Thoracic aorta (tissue), 2 donors: ENCODE measurements at regions not wholly inside any gene's neighbourhood (a gene's known extent, or its start where the extent isn't known, plus 50 kb on each side); places are given as distances from the start of the nearest gene placed in this dataset.

Experiments
- ATAC-seq: fragments of 150-250 bp; one replicate; pipeline ENCODE4 v1.8.0; 2017; ENCODE audit warnings: low read depth; ENCODE audit not compliant: insufficient number of reproducible peaks, low FRiP score
- DNase-seq: peaks from one replicate; pipeline ENCODE4 v3.0.0-alpha.2; 2020; ENCODE audit warnings: low spot score
- H3K27ac ChIP-seq, 2 donors: fragments of 200-600 bp; sonication (generic); 1 replicate in 1 of 2; 2 replicates in 1 of 2; pipeline ENCODE4 v1.5.1; 2016; ENCODE audit warnings: mild to moderate bottlenecking in 2 of 2, moderate library complexity in 2 of 2
- H3K27me3 ChIP-seq: fragments of 200-600 bp; sonication (generic); replicated peaks from 2 replicates; pipeline ENCODE4 v1.6.0; 2016; ENCODE audit warnings: mild to moderate bottlenecking; ENCODE audit not compliant: insufficient read depth
- H3K36me3 ChIP-seq: fragments of 200-600 bp; sonication (generic); one replicate; pipeline ENCODE4 v1.5.1; 2016
- H3K4me1 ChIP-seq, 2 donors: fragments of 200-600 bp; sonication (generic); 1 replicate in 1 of 2; 2 replicates in 1 of 2; pipeline versions ENCODE4 v1.5.1 to v1.6.0; 2016; ENCODE audit warnings: low read depth in 2 of 2, mild to moderate bottlenecking in 1 of 2; ENCODE audit not compliant: control insufficient read depth in 1 of 2
- H3K4me3 ChIP-seq: fragments of 200-600 bp; sonication (generic); 2 replicates; pipeline ENCODE4 v1.5.1; 2016; ENCODE audit warnings: mild to moderate bottlenecking
- H3K9me3 ChIP-seq: fragments of 200-600 bp; sonication (generic); 2 replicates; pipeline ENCODE4 v1.5.1; 2016
- TF ChIP-seq, protein P1 (sequence below): fragments of 200-600 bp; sonication (generic); IDR thresholded peaks from one replicate; pipeline ENCODE4 v1.5.1; 2019; ENCODE audit warnings: antibody characterized with exemption

DNA sequence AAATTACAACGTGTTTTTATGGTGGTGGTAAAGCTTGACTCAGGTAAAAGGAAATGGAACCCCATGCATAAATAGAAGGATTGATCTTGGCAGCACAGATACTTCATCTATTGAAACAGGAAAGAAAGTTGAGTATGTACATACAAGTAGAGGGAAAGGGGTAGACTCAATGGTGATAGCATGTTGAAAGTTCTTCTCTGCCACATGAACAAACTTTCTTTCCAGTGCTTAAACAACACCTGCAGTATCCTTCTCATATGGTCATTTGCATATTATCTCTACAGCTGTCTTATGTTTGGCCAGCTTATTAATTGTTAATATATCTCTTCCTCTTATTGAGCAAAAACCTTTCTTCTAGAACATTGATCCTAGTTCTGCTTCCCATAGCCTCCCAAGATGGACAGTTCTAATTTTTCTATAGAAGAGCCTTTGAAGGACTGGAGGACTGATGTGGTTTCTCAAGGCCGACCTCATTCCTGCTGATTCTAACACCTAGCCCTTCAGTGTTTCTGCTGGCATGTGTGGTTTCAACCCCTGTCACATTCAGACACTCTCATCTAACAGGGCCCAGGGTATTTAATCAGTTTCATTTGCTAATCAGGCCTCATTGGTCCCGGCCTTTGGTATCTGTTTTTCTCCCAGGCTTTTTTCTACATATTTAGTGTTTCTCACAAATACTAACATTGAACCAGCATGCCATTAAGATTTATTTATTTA lies 108.1 kb upstream of the SPRY1 start:
- H3K4me3 ChIP-seq = no peak overlapping the region
- peaks cover 19% of the 10 kb centered on the region for H3K9me3 ChIP-seq
- TF ChIP-seq, protein P1, sequence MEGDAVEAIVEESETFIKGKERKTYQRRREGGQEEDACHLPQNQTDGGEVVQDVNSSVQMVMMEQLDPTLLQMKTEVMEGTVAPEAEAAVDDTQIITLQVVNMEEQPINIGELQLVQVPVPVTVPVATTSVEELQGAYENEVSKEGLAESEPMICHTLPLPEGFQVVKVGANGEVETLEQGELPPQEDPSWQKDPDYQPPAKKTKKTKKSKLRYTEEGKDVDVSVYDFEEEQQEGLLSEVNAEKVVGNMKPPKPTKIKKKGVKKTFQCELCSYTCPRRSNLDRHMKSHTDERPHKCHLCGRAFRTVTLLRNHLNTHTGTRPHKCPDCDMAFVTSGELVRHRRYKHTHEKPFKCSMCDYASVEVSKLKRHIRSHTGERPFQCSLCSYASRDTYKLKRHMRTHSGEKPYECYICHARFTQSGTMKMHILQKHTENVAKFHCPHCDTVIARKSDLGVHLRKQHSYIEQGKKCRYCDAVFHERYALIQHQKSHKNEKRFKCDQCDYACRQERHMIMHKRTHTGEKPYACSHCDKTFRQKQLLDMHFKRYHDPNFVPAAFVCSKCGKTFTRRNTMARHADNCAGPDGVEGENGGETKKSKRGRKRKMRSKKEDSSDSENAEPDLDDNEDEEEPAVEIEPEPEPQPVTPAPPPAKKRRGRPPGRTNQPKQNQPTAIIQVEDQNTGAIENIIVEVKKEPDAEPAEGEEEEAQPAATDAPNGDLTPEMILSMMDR = no peak
- no peak overlapping the region for H3K27ac ChIP-seq
- peaks cover 9 to 19% of the 10 kb centered on the region in 2 donors for H3K4me1 ChIP-seq
- no peak for DNase-seq
- no peaks in the 10 kb centered on the region for H3K36me3 ChIP-seq
- ATAC-seq = no peak
- no peaks in the 10 kb centered on the region for H3K27me3 ChIP-seq

DNA sequence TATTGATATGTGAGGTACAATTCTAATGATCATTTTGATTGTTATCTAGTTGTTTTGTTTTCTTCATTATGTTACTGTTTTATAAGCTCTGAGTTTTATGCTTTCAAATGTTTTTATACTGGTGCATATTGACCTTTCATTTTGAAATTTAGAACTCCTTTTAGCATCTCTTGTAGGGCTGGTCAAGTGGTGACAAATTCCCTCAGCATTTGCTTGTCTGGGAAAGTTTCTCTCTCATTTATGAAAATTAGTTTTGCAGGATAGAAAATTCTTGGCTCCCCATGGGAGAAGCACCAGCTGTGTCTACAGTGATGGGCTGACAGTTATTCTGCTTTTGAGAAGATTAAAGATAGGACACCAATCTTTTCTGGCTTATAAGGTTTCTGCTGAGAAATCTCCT lies 105.3 kb upstream of the SPRY1 start:
- TF ChIP-seq, protein P1 = no peak
- no peak for DNase-seq
- H3K9me3 ChIP-seq = peaks cover 19% of the 10 kb centered on the region
- no peak overlapping the region for H3K4me3 ChIP-seq
- no peaks in the 10 kb centered on the region for H3K4me1 ChIP-seq
- no peak for ATAC-seq
- H3K27me3 ChIP-seq = no peaks in the 10 kb centered on the region
- no peaks in the 10 kb centered on the region for H3K36me3 ChIP-seq
- no peak overlapping the region for H3K27ac ChIP-seq

DNA sequence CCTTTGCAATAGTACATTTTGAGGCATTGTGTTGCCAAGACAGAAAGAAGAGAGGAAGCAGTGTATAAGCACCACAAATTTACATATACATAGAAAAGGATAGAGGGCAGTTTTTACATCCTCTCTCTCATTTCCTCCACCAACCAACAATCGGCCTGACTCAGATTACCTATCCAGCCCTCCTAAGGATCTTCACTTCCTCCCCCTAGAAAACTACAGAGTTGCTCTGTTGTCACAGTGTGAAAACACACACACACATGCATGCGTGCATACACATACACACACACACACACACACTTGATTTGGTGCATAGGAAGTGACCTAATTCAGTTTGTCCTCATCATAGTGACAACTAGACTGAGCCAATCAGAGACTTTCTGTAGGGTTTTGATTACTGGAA lies 98.8 kb upstream of the SPRY1 start:
- DNase-seq (no peak), ATAC-seq (no peak)
- H3K27me3 ChIP-seq = no peaks in the 10 kb centered on the region
- H3K9me3 ChIP-seq = no peaks in the 10 kb centered on the region
- no peaks in the 10 kb centered on the region for H3K36me3 ChIP-seq
- peaks cover 5 to 8% of the 10 kb centered on the region in 2 donors for H3K4me1 ChIP-seq
- TF ChIP-seq, protein P1 = no peak
- no peak overlapping the region for H3K27ac ChIP-seq
- H3K4me3 ChIP-seq = no peak overlapping the region

DNA sequence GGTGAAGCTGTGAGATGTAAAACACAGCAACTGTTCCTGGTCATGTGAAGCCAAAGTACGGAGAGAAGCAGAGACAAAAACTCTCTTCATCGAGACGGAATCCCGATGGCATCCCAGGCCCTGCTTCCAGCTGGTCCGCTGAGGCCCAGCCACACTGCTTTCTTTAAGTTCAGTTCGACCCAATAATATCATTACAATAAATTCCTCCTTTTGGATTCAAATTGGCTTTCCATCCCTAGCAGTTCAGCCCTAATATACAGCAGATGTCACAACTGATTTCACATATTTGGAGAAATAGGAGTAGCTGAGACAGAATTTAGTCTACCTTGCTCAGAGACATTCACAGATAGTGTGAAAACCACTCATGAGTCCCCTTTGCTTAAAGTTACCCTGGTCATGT lies 98.3 kb upstream of the SPRY1 start:
- no peaks in the 10 kb centered on the region for H3K9me3 ChIP-seq
- no peaks in the 10 kb centered on the region for H3K27me3 ChIP-seq
- TF ChIP-seq, protein P1 = no peak
- ATAC-seq (no peak), DNase-seq (no peak)
- H3K36me3 ChIP-seq = no peaks in the 10 kb centered on the region
- H3K27ac ChIP-seq = no peak overlapping the region
- H3K4me1 ChIP-seq = peaks cover 5 to 8% of the 10 kb centered on the region in 2 donors
- H3K4me3 ChIP-seq = no peak overlapping the region

DNA sequence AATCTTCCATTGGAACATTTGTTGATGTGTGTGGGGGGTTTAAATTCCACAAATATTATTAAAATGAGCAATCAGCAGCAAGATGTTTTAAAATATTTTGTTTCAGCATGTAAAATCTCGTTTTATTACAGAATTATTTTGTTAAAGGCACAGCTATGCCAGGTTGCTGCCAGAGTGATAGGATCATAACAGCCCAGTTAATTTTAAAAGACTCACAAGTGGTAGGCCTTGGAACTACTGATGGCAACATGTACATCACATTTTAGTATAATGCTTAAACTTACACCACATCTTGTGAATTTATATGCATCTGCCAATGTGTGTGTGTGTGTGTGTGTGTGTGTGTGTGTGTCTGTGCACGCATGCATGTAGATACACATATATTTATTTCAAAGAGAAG lies 97.8 kb upstream of the SPRY1 start:
- TF ChIP-seq, protein P1 = no peak
- no peak for DNase-seq
- peak overlapping the region in 1 of 2 donors; percentile 30 for H3K27ac ChIP-seq

More for the DNA sequence above, 97.8 kb upstream of the SPRY1 start:
- Histone ChIP-seq H3K9me3 (no peaks in the 10 kb centered on the region), H3K27me3 (no peaks in the 10 kb centered on the region), H3K4me3 (no peak overlapping the region), H3K36me3 (no peaks in the 10 kb centered on the region), H3K4me1 (peaks cover 5 to 8% of the 10 kb centered on the region in 2 donors)
- ATAC-seq = no peak
